ENCODE measurements at regions not wholly inside any gene's neighbourhood (a gene's known extent, or its start where the extent isn't known, plus 50 kb on each side); places are given as distances from the start of the nearest gene placed in this dataset.

GRCh38 chr10:61098966-61099365 is 155.0 kb upstream of the RHOBTB1 start:
- no peak overlapping the region for H3K27ac ChIP-seq
- no peak for TF ChIP-seq CTCF (conservative IDR thresholded peaks at IDR 0.05)

DNA sequence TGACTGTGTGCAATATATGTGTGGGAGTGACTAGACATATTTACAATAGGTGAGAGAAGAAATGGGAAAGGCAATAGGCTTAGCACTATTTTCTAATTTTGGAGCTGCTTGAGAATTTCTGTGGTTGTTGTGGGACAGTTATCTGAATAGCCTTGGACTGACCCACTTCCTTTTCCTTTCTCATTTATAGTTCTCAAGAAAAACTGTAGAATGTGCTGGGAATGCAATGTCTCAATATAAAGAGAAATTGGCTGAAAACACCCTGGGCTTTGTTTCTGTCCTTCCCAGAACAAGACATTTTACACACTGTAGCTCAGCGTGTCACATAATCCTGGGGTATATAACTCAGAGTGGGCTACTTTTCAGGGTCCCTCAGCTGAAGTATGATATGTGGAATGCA is 153.0 kb upstream of the RHOBTB1 start:
- no peak for TF ChIP-seq CTCF (conservative IDR thresholded peaks at IDR 0.05)
- no peak overlapping the region for H3K27ac ChIP-seq

- no peak for TF ChIP-seq CTCF (conservative IDR thresholded peaks at IDR 0.05)
- H3K27ac ChIP-seq, result no peak overlapping the region
Observed at GRCh38 chr10:61096056-61096455, 152.1 kb upstream of the RHOBTB1 start.

- no peak overlapping the region for H3K27ac ChIP-seq
- no peak for TF ChIP-seq CTCF (conservative IDR thresholded peaks at IDR 0.05)
Observed at GRCh38 chr10:61091531-61091930, 147.5 kb upstream of the RHOBTB1 start.

DNA sequence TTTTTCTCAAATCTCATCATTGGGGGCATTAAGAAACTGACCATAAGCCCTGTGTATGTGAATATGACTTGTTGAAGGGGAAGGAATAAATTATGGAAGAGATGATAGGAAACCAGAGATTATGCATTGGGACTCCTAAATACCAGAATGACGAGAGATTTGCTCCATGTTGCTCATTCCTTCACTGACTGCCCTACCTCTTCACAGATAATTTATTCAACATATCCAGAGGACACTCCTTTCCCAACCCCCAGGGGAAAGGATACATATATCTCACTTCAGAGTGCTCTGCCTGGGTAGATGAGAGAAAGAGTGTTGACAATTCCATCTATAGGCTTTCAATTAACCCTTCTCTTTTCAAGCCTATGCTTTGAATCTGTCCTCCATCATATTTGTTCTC is 145.3 kb upstream of the RHOBTB1 start:
- H3K27ac ChIP-seq, result no peak overlapping the region
- TF ChIP-seq CTCF (conservative IDR thresholded peaks at IDR 0.05), result no peak

GRCh38 chr10:61084493-61084892 is 140.5 kb upstream of the RHOBTB1 start:
- TF ChIP-seq CTCF (conservative IDR thresholded peaks at IDR 0.05), result no peak
- H3K27ac ChIP-seq, result no peak overlapping the region

GRCh38 chr10:61081301-61081700 is 137.3 kb upstream of the RHOBTB1 start:
- TF ChIP-seq CTCF (conservative IDR thresholded peaks at IDR 0.05), result no peak
- H3K27ac ChIP-seq, result no peak overlapping the region

Measured in VCaP (cell line).